ENCODE measurements at regions not wholly inside any gene's neighbourhood (a gene's known extent, or its start where the extent isn't known, plus 50 kb on each side); places are given as distances from the start of the nearest gene placed in this dataset.
"Not testable (repeated sequence)": the region's sequence is repeated elsewhere in the genome, so short reads cannot be mapped to it uniquely, and the experiment has no call there.

DNA sequence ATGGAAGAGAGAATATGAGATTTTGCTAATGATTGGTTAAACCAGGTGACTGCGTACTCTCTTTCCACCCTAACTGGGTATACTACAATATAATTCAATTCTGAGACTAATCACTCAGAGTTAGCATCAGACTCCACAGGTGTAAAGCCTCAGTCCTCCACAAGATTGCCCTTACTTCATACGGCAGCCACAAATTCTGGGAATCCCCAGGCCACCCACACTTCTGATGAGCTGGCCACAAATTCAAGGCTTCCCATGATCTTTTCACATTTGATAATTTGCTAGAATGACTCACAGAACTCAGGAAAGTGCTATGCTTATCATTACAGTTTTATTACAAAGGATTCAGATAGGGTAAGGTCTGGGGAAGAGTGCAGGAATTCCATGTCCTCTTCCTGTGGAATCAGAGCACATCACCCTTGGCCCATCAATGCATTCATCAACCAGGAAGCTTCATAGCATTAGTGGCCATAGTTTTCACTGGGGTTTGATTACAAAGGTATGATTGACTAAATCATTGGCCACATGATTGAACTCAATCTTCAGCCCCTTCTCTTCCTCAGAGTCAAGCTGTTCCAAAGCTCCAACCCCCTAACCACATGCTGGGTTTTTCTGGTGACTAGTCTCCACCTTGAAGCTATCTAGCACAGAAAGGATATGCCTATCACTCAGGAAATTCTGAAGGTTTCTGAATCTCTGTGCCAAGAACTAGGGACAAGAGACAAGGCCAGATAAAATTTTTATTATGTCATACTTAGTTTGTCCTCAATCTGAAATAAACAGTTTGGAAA is 131.7 kb downstream of the HHIPL2 start:
- no peak for DNase-seq (ENCODE audit: low read depth in 3 of 3, low spot score in 2 of 3)

DNA sequence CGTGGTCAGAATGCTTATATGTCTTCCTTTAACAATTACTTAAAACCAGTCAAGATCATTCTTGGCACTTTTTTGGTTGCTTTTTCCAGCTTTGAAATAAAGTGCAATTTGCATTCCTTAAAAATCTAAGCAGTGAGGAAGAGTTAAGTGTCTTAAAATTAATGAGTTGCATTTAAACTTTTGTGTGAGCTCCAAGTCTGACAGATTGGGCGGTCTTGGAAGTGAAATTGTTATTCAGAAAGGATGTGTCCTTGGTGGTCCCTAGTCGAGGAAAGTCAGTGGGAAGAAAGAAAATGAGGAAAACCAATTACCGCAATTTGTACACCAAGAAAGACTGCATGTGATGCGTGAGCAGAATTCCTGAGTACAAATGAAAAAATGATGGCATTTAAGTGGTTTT is 132.5 kb downstream of the HHIPL2 start:
- DNase-seq (ENCODE audit: low read depth in 3 of 3, low spot score in 2 of 3): no peak

DNA sequence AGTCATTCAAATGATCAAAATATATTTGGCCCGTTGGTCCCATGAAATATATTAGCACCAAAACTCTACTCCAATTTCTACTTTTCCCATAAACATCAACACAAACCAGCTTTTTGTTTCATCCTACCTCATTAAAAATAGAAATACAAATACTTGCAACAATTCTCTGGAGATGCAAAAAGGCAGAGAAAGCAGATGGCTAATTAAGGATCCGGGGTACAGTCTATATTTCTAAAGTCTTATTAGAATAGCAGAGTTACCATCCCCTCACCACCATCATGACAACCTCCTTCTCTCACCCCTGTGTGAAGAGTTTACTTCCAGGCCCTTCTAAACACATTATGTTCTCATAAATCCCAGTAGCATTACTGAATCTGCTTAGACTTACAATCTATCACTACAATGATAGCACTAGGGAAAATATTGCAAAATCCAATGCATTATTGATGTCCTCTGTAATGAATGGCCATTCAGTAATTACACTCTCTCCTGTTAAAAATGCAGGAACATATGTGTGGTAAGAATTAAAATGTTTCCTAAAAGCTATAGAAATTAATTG is 133.8 kb downstream of the HHIPL2 start:
- DNase-seq (ENCODE audit: low read depth in 3 of 3, low spot score in 2 of 3): no peak

DNA sequence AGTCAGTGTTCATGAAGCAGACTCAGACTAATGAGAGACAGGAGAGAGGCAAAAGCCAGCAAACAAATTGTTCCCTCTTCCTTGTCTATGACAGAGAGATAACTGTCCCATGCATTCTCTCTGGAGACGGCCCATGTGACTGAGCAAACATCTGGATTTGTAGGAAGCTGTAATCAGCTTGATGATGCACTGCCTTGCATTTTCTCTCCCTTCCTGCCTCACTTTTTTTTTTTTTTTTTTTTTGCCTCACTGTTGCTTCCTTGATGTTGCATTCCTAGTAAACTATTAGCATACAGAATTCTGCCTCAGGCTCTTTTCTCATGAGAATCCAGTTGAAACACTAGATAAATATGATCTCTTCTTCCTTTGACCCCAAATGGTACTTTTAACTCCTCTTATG is 134.5 kb downstream of the HHIPL2 start:
- DNase-seq (ENCODE audit: low read depth in 3 of 3, low spot score in 2 of 3): no peak

DNA sequence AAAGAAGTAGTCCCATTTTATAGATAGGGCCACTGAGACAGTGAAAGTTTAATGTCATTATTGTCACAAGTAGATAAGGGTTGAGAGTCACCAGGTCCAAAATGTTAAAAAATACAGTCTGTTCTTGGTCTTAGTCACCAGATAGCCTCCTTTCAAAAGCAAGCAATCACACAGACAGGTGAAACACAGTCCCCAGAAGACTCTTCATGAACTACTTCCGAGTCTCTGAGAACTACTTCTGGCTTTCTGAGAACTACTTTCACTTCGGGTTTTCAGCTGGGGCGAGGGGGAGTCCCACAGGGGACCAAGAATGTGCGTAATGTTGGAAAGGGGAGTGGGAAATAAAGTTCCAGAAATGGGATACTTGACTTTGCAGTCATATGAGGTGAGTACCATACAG is 143.2 kb downstream of the HHIPL2 start:
- DNase-seq (ENCODE audit: low read depth in 3 of 3, low spot score in 2 of 3): no peak

DNA sequence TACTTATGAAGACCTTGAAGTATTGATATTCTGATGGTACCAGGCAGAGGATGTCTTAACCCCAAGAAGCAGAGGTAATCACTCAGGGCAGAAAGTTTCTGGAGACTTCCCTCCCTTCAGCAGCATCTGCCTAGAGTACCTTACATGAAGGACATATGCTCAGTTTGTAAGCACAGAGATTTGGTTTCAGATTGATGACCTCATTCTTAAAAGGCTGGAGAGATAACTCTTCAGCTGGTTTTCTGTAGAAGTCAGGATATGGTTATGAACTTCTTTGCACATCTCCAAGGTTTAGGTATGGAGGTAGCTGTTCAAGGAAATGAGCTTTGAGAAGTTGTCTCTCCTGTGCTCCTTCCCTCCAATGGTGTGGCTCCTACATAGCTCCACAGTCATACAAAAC is 148.7 kb downstream of the HHIPL2 start:
- no peak for DNase-seq (ENCODE audit: low read depth in 3 of 3, low spot score in 2 of 3)

DNA sequence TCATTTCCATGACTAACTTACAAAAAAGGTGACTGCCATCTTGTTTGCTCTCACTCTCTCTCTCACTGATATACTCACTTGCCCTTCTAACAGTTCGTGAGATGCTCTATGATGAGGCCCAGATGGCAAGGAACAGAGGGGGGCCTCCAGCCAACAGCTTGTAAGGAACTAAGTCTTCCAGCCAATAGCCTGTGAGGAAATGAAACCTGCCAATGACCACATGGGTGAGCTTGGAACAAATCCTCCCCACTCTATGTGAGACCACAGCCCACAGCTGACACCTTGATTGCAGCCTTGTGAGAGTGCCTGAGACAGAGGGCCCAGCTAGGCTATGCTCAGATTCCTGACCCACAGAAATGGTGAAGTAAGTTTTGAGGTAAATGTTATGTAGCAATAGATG is 153.7 kb downstream of the HHIPL2 start:
- no peak for DNase-seq (ENCODE audit: low read depth in 3 of 3, low spot score in 2 of 3)

DNA sequence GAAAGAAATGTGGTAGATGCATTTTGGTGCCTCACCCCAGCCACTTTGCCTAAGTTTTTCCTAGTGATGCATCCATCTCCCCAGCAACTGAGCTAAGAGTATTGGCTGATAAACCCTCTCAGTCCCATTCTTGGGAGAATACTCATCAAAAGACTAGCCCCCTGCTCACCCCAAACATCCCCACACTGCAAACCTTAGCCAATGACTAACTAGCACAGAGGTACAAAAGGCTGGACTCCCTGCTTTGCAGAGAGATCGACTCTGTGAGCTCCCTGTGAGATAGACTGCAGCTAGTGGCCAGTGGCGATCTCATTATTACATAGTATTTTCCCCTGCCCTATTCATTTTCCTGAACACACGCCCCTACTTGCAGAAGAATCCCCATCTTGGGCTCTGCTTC is 155.3 kb downstream of the HHIPL2 start:
- DNase-seq (ENCODE audit: low read depth in 3 of 3, low spot score in 2 of 3): no peak

DNA sequence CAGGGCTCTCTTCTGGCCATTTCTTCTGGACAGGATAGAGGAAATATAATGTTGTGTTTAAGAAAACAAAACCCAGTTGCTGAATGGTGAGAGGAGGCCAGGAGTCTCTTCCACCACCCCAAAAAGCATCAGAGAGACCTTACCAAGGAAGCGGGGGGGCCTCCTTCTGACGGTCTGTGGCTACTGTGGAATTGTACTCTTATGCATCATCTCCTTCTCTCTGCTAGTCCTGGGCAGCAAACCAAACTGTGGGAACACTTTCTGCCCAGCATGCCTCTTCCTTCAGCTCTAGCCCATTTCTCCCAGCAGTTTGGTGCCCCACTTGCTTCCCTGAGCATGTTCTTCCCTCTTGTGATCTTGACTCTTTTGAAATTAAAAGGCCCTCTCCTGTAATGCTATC is 157.7 kb downstream of the HHIPL2 start:
- DNase-seq (ENCODE audit: low read depth in 3 of 3, low spot score in 2 of 3): no peak

DNA sequence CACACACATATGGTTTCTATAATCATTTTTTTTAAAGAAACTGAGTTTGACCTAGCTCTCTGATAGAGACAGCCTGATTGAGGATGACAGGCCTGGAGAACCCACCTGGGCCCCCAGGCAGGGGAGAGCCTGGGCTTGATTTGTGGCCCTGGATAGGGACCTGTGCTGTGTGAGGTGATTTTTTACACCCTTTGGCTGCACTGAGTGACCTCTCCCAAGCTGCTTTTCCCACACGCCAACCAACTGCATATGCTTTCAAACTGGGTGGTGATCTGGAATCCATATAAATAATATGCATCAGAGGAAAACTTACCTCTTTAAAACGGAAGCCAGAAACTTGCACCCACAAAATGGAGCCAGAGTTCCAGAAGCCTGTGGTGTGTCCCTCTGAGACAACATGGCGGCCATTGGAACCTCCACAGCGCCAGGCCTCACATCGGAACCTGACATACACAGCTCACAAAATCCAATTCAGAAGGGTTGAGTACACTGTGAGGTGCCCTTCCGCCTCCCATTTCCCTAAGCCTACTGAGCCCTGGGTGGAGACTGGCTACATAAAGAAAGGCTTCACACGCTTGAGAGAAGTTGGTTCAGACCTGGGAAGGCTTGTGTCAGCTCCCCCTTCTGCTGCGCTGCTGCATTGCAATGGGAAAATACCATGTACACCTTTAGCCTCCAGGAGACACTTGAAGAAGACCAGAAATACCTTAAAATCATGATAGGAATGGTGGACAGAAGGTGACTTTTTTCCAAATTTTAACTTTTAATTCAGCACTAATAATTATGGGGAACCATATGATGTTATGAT is 160.7 kb downstream of the HHIPL2 start:
- DNase-seq (ENCODE audit: low read depth in 3 of 3, low spot score in 2 of 3): no peak

DNA sequence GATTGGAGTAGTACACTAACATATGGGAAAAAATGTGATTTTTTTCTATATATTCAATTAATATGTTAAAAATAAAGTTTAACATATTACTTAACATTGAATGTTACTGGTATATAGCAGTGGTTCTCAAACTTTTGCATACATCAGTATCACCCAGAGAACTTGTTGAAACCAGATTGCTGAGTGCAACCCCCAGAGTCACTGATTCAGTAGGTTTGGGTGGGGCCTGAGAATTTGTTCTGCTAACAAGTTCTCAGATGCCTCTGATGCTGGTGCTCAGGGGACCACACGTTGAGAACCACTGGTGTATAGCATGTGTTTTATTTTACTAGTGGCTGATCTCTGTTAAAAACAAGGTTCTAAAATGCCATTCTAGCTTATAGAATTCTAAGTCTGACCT is 161.9 kb downstream of the HHIPL2 start:
- DNase-seq (ENCODE audit: low read depth in 3 of 3, low spot score in 2 of 3): no peak

DNA sequence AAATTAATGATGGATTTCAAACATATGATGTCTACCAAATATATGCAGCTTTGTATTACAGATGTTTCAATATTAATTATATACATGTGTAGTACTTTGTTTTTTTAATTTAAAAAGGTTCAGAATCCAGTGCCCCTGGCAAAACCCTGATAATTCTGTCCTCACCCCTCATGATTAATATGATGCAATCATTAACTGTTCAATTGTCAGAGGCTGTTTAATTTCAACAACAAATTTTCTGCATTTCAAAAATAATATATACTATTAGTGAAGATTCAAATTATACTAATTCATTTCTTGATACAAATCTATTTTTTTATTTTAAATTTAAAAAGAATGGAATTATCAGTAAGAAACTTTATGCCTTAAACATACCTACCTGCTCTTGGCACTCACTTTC is 162.6 kb downstream of the HHIPL2 start:
- no peak for DNase-seq (ENCODE audit: low read depth in 3 of 3, low spot score in 2 of 3)

DNA sequence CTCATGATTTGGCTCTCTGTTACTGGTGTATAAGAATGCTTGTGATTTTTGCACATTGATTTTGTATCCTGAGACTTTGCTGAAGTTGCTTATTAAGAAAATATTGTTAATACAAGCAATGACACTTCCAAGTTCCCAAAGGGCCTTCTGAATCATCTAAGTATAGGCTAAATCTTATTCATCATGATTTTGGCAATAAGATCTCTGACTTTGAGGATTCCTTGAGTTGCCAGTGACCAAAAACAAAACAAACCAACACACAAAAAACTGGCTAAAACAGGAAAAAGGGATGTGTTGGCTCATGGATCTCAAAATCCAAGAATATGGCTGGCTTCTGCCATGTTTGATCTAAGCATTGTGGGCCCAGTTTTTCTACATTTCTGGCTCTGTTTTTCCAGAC is 163.4 kb downstream of the HHIPL2 start:
- no peak for DNase-seq (ENCODE audit: low read depth in 3 of 3, low spot score in 2 of 3)

DNA sequence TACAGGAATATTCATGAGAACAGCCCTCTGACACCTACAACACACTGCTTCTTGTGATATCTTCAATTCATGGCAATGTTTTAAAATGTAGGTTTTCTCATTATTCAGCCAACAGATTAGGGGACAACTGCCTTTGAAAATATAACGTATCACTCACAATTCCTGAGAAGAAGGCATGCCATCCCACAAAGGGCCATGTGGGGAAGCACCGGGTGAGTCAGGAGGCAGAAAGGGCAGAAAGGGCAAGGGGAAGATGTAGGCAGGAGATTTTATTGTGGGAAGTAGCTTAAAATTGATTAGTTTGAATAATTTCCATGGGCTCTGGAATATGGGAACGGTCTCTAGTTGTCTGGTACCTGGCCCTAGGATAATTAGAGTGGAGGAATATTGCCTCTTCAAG is 165.7 kb downstream of the HHIPL2 start:
- DNase-seq (ENCODE audit: low read depth in 3 of 3, low spot score in 2 of 3): no peak

DNA sequence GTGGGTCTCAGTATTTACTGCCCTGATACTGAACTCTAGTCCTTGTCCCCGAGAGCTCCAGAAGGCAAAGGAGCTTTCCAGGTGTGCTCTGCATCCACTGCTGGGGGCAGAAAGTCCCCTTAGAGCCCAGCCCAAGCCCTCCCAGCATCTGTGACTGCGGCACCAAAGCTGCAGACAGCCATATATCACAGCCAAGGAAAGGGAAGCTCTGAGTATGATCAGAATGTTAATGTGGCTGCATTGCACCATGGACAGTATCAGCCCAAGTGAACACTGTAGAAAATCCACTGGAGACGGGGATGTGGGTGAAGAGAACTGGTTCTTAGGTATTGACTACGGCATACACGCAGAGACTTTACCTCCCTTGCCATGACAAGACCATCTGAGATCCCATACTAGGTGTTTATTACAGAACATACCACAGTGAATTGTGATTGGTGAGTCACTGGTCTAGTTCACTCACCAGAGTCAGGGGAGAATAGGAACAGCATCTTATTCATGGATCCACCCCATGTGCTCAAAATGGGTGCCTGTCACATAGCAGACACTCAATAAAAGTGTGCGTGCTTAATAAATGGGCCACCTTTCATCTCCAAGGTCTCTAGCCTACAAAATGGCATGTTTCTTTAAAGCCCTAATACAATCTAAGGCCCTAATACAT is 170.3 kb downstream of the HHIPL2 start:
- DNase-seq (ENCODE audit: low read depth in 3 of 3, low spot score in 2 of 3): no peak

DNA sequence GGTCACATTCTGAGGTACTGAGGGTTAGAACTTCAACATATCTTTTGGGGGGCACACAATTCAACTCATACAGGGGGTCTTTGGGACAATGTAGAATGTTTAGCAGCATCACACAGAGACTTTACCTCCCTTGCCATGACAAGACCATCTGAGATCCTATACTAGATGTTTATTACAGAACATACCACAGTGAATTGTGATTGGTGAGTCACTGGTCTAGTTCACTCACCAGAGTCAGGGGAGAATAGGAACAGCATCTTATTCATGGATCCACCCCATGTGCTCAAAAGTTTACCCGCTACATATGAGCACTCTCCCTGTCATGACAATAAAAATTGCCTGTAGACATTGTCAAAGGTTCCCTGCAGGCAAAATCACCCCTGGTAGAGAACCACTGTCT is 171.1 kb downstream of the HHIPL2 start:
- not testable (repeated sequence) for DNase-seq (ENCODE audit: low read depth in 3 of 3, low spot score in 2 of 3)

DNA sequence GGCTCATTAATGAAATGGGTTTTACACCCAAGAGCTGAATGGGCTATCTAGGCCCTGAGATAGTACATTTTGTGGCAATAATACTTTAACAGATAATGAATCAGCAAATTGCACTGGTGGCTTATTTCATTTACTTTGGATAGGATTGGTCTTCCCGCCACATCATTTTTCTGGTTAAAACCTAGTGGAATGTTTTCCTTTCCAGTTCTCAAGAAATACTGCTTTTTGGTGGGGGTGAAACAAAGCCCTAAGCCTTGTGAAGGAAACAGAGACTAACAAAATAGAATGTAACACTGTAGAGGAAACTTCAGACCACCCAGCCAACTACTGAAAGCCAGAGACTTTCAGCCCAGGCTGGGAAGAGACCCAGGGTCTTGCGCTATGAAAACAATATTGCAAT is 172.2 kb downstream of the HHIPL2 start:
- no peak for DNase-seq (ENCODE audit: low read depth in 3 of 3, low spot score in 2 of 3)

DNA sequence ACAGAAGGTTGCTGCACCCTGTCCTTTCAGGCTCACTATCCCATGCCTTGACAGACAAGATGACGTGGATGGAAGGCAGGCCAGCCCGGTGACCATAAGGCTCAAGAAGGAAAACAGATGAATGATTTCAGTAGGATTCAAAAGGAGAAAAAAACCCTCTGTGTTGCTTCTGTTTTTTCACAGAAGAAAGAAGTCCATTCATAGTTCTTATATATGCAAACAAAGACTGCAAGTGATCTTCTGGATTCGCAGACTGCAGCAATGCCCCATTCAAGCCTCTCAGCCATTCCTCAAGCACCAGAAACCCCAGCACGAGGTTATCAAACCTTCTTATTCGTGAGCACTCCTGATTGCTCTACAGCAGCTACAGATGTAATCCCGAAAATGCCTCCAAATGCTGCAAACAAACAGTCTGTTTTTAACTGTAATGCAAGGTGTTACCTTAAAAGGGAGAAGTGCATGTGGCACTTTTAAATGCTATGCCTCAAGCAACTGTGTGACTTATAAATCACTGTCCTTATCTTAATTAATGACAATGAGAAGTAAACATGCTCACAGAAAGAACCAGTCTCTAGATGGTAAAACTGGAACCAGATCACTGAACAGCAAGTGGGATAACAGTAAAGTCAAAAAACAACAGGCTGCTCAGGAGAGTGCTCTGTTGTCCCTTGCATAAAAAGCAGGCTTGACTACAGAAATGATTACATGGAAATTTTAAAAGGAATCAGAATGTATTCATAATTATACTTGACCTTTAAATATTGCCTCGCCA is 173.9 kb downstream of the HHIPL2 start:
- no peak for DNase-seq (ENCODE audit: low read depth in 3 of 3, low spot score in 2 of 3)

DNA sequence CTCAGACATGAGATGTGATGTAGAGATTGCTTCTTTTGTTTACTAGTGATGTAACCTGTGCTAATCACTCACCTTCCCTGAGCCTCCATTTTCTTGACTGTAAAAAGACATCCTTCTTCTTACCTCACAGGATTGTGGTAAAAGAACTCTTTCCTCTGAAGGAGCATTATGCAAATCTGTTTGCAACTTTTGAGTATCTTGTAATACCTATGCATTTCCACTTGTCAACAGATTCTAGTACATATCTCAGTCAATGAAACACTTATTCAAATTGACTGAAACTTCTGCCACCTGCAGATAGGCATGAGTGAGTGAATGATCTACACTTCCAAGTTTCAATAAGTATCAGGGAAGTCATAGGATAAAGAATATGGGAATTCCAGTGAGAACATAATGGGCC is 174.7 kb downstream of the HHIPL2 start:
- DNase-seq (ENCODE audit: low read depth in 3 of 3, low spot score in 2 of 3): no peak

DNA sequence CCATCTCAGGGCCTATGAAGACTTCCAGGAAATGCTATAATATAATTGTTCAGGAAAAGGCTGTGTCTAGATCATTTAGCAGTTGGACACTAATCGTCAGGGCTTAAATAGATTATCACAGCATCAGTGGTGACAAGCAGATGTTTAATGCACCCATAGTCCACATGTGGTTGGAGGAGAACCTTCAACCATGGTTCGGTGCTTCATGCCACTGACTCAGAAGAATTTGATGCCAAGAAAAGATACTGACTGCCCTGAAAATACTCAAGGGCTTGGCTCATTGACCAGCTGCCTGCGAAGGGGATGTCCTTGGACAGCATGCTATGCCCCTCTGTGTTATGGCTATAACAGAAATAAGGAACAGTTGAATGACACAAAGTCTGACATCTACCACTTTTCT is 175.7 kb downstream of the HHIPL2 start:
- no peak for DNase-seq (ENCODE audit: low read depth in 3 of 3, low spot score in 2 of 3)

All from right renal cortex interstitium (tissue), 3 donors.